BLaER1 treated with 17β-estradiol and CSF1 and Interleukin-3, amounts not matched to agents 10 nM and 100 nM (cell line): ENCODE measurements at regions not wholly inside any gene's neighbourhood (a gene's known extent, or its start where the extent isn't known, plus 50 kb on each side); places are given as distances from the start of the nearest gene placed in this dataset.
A peak's percentile ranks its signal among the peaks of the same experiment; 100 is the strongest.

Experiments used
- H3K27ac ChIP-seq, 11 experiments: shearing (Covaris generic); formaldehyde crosslinking; 2 replicates each; pipeline ENCODE4 v1.8.1; 2022
- H3K27me3 ChIP-seq, 11 experiments: shearing (Covaris generic); formaldehyde crosslinking; 2 replicates each; pipeline ENCODE4 v1.8.1; 2022
- H3K36me3 ChIP-seq, 11 experiments: shearing (Covaris generic); formaldehyde crosslinking; 2 replicates each; pipeline ENCODE4 v1.8.1; 2022
- H3K4me1 ChIP-seq, 10 experiments: shearing (Covaris generic); formaldehyde crosslinking; 2 replicates each; pipeline ENCODE4 v1.8.1; 2022
- H3K4me2 ChIP-seq, 11 experiments: shearing (Covaris generic); formaldehyde crosslinking; 2 replicates each; pipeline ENCODE4 v1.8.1; 2022
- H3K4me3 ChIP-seq, 10 experiments: shearing (Covaris generic); formaldehyde crosslinking; 2 replicates each; pipeline ENCODE4 v1.8.1; 2022
- H3K9ac ChIP-seq, 11 experiments: shearing (Covaris generic); formaldehyde crosslinking; 2 replicates each; pipeline ENCODE4 v1.8.1; 2022
- H3K9me3 ChIP-seq, 11 experiments: shearing (Covaris generic); formaldehyde crosslinking; replicated peaks in 1 of 11; 2 replicates each; pipeline ENCODE4 v1.8.1; 2022
- H4K20me1 ChIP-seq, 11 experiments: shearing (Covaris generic); formaldehyde crosslinking; 2 replicates each; pipeline ENCODE4 v1.8.1; 2022
- Cebpa-rat ChIP-seq, 11 experiments: shearing (Covaris generic); IDR thresholded peaks; 2 replicates each; pipeline ENCODE4 v1.8.1; 2022

DNA sequence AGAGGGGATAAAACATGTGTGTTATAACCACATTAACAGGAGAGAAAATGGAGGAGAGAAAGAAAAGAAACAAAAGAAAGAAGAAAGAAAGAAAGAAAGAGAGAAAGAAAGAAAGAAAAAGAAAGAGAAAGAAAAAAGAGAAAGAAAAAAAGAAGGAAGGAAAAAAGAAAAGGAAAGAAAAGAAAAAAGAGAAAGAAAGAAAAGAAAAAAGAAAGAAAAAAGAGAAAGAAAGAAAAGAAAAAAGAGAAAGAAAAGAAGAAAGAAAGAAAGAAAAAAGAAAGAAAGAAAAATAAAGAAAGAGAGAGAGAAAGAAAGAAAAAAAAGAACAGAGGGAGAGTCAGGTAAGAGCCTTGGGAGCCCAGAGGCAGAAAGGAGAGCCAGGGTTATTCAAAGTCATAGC, 446.6 kb upstream of the ASIC2 start:
- no peaks in the 10 kb centered on the region for H3K27me3 ChIP-seq
- no peak for TF ChIP-seq Cebpa-rat (IDR thresholded peaks at IDR 0.05)
- no peak overlapping the region for H3K4me3 ChIP-seq
- H3K9ac ChIP-seq: no peak overlapping the region
- H4K20me1 ChIP-seq: no peaks in the 10 kb centered on the region
- no peaks in the 10 kb centered on the region for H3K4me1 ChIP-seq
- no peak overlapping the region for H3K27ac ChIP-seq
- H3K4me2 ChIP-seq: no peak overlapping the region
- H3K36me3 ChIP-seq: no peaks in the 10 kb centered on the region
- H3K9me3 ChIP-seq: no peaks in the 10 kb centered on the region

- no peak overlapping the region for H3K9ac ChIP-seq
- H3K27ac ChIP-seq: no peak overlapping the region
- no peaks in the 10 kb centered on the region for H4K20me1 ChIP-seq
- no peaks in the 10 kb centered on the region for H3K27me3 ChIP-seq
- no peak overlapping the region for H3K4me2 ChIP-seq
- no peaks in the 10 kb centered on the region for H3K36me3 ChIP-seq
- H3K4me1 ChIP-seq: peaks cover 8 to 14% (median 10%) of the 10 kb centered on the region in 10 experiments; a peak in 17 of 20 replicates
- H3K9me3 ChIP-seq: no peaks in the 10 kb centered on the region
- no peak for TF ChIP-seq Cebpa-rat (IDR thresholded peaks at IDR 0.05)
- H3K4me3 ChIP-seq: no peak overlapping the region
Measured at GRCh38 chr17:33745047-33745760, 452.1 kb upstream of the ASIC2 start.

DNA sequence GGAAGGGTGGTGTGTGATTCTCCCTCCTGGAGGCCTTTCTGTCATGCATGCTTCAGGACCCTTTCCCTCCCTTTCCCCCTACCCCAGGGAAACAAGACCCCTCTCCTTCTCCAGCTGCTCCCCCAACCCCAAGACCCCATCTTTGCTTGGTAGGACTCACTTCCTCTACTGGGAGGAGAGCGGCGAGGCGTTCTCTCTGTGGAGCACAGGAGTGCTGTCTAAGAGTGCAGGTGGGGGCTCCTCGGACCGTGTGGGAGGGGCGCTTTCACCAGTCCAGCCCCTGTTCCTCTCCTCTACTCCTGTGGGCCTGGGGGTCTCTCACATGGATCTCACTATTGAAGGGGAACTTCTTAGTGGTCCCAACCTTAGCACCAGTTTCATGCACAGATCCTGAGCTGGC, 456.1 kb upstream of the ASIC2 start:
- Histone ChIP-seq H3K4me2 (peak overlapping the region in 8 of 11 experiments; percentile 21 to 60 (median 42); a peak in 9 of 22 replicates), H3K9me3 (peaks cover 0 to 8% (median 0%) of the 10 kb centered on the region in 11 experiments; a peak in 5 of 22 replicates), H3K27me3 (no peaks in the 10 kb centered on the region), H3K36me3 (no peaks in the 10 kb centered on the region), H3K4me1 (peaks cover 8 to 20% (median 16%) of the 10 kb centered on the region in 10 experiments; a peak in 17 of 20 replicates), H3K4me3 (no peak overlapping the region), H3K9ac (no peak overlapping the region), H4K20me1 (no peaks in the 10 kb centered on the region), H3K27ac (no peak overlapping the region)
- no peak for TF ChIP-seq Cebpa-rat (IDR thresholded peaks at IDR 0.05)

DNA sequence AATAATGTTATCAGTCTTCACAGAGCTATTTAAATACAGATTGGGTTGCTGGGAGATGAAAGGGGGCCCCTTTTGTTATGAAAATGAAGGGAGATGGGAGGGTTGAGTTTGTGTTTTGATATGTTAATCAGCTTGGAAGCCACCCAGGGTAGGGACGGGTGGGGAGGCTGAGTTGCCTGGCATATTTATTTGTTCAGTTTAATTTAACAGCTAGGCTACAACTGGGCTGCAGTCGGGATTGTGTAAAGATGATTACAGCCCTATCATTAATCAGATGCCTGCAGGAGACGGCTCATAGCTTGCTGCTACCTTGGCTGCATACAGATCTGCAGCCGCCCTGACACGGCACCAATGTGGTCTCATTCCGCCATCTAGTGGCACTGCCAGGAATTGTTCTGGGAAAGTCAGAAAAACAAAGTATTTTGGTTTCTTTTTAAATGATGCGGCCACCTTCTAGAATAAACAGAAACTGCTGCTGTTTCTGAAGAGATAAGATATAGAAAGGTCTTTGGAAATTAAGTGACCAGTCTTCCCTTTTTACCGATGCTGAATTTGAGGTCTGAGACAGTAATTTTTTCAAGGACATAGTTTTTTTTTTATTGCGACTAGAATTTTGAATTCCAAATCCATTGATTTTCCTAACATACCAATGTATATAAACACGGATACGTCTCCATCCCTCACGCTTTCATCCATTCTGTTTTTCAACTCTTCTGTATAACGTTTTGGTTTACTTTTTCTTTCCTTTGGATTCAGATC, 458.0 kb upstream of the ASIC2 start:
- Histone ChIP-seq H3K9me3 (peaks cover 0 to 15% (median 0%) of the 10 kb centered on the region in 11 experiments; a peak in 9 of 22 replicates), H4K20me1 (no peaks in the 10 kb centered on the region), H3K27ac (no peak overlapping the region), H3K27me3 (no peaks in the 10 kb centered on the region), H3K4me2 (peak overlapping the region in 8 of 11 experiments; percentile 20 to 60 (median 34); a peak in 13 of 22 replicates), H3K4me3 (peak overlapping the region in 3 of 10 experiments; percentile 19 to 31 (median 27); a peak in 3 of 20 replicates), H3K36me3 (no peaks in the 10 kb centered on the region), H3K4me1 (peaks cover 0 to 20% (median 14%) of the 10 kb centered on the region in 10 experiments; a peak in 14 of 20 replicates), H3K9ac (peak overlapping the region in 1 of 11 experiments; percentile 47; a peak in 1 of 22 replicates)
- no peak for TF ChIP-seq Cebpa-rat (IDR thresholded peaks at IDR 0.05)

- Histone ChIP-seq H3K27me3 (no peaks in the 10 kb centered on the region), H4K20me1 (no peaks in the 10 kb centered on the region), H3K9ac (peak overlapping the region in 1 of 11 experiments; percentile 47; a peak in 1 of 22 replicates), H3K27ac (no peak overlapping the region), H3K4me2 (peak overlapping the region in 7 of 11 experiments; percentile 21 to 60 (median 37); a peak in 12 of 22 replicates), H3K4me1 (peaks cover 0 to 20% (median 14%) of the 10 kb centered on the region in 10 experiments; a peak in 14 of 20 replicates), H3K36me3 (no peaks in the 10 kb centered on the region), H3K4me3 (0 out of 20 replicates have a peak overlapping the region, but pooled peaks of 2 of the 10 experiments have one; percentile 19 to 27), H3K9me3 (peaks cover 0 to 15% (median 0%) of the 10 kb centered on the region in 11 experiments; a peak in 9 of 22 replicates)
- TF ChIP-seq Cebpa-rat (IDR thresholded peaks at IDR 0.05): no peak
Measured at GRCh38 chr17:33751702-33752065, 458.6 kb upstream of the ASIC2 start.

DNA sequence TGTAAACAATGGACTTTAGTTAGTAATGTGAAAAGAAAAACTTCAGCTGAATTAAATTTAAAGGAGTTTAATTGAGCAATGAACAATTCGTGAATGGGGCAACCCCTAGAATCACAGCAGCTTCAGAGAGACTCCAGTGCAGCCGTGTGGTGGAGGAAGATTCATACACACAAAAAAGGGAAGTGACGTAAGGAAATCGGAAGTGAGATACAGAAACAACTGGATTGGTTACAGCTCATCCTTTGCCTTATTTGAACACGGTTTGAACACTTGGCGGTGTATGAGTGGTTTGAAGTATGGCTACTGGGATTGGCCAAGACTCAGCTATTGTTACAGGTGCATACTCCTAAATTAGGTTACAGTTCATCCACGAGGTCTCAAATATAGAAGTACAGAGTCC, 460.4 kb upstream of the ASIC2 start:
- H3K9me3 ChIP-seq: peaks cover 0 to 15% (median 0%) of the 10 kb centered on the region in 11 experiments; a peak in 9 of 22 replicates
- no peaks in the 10 kb centered on the region for H3K27me3 ChIP-seq
- H4K20me1 ChIP-seq: no peaks in the 10 kb centered on the region
- no peaks in the 10 kb centered on the region for H3K36me3 ChIP-seq
- H3K27ac ChIP-seq: no peak overlapping the region
- H3K4me3 ChIP-seq: no peak overlapping the region
- H3K9ac ChIP-seq: no peak overlapping the region
- H3K4me1 ChIP-seq: peaks cover 0 to 20% (median 14%) of the 10 kb centered on the region in 10 experiments; a peak in 14 of 20 replicates
- H3K4me2 ChIP-seq: no peak overlapping the region
- TF ChIP-seq Cebpa-rat (IDR thresholded peaks at IDR 0.05): no peak

DNA sequence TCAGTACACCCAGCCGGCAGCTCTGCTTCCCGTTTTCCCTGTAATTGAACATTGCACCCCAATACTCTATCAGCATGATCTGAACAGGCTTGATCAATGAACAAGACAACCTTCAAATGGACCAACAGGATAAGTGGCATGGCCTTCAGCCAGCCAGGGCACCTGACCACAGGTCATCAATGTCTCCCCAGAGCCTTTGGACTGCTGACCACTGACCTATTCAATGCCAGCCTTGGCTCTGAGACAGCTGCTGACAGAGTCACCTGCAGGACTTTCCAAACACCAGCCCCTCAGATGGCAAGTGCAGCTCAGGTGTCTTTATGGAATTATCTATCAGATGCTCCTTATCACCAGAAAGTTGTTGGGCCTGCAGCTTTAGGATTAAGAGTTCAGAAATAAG, 462.9 kb upstream of the ASIC2 start:
- no peaks in the 10 kb centered on the region for H3K36me3 ChIP-seq
- H3K4me2 ChIP-seq: no peak overlapping the region
- H3K9ac ChIP-seq: no peak overlapping the region
- 0 out of 20 replicates have a peak, but pooled peaks cover 0 to 3% (median 0%) of the 10 kb centered on the region in 10 experiments for H3K4me1 ChIP-seq
- H3K27ac ChIP-seq: no peak overlapping the region
- peaks cover 0 to 15% (median 0%) of the 10 kb centered on the region in 11 experiments; a peak in 9 of 22 replicates for H3K9me3 ChIP-seq
- no peaks in the 10 kb centered on the region for H3K27me3 ChIP-seq
- no peaks in the 10 kb centered on the region for H4K20me1 ChIP-seq
- H3K4me3 ChIP-seq: no peak overlapping the region
- TF ChIP-seq Cebpa-rat (IDR thresholded peaks at IDR 0.05): no peak

- Histone ChIP-seq H3K4me2 (peak overlapping the region in 5 of 11 experiments; percentile 12 to 55 (median 46); a peak in 8 of 22 replicates), H3K27me3 (no peaks in the 10 kb centered on the region)
Measured at GRCh38 chr17:33765871-33766270, 472.8 kb upstream of the ASIC2 start.

GRCh38 chr17:33766721-33767120, 473.6 kb upstream of the ASIC2 start:
- no peak for TF ChIP-seq Cebpa-rat (IDR thresholded peaks at IDR 0.05)

More at GRCh38 chr17:33765871-33766270, 472.8 kb upstream of the ASIC2 start:
- no peaks in the 10 kb centered on the region for H4K20me1 ChIP-seq
- no peak for TF ChIP-seq Cebpa-rat (IDR thresholded peaks at IDR 0.05)
- H3K9me3 ChIP-seq: no peaks in the 10 kb centered on the region
- no peak overlapping the region for H3K27ac ChIP-seq
- H3K4me3 ChIP-seq: no peak overlapping the region
- H3K4me1 ChIP-seq: peaks cover 0 to 9% (median 0%) of the 10 kb centered on the region in 10 experiments; a peak in 7 of 20 replicates
- H3K36me3 ChIP-seq: no peaks in the 10 kb centered on the region
- H3K9ac ChIP-seq: no peak overlapping the region

More at GRCh38 chr17:33766721-33767120, 473.6 kb upstream of the ASIC2 start:
- no peaks in the 10 kb centered on the region for H3K27me3 ChIP-seq
- no peak overlapping the region for H3K4me2 ChIP-seq
- H3K9me3 ChIP-seq: no peaks in the 10 kb centered on the region
- no peak overlapping the region for H3K4me3 ChIP-seq
- H3K27ac ChIP-seq: no peak overlapping the region
- H4K20me1 ChIP-seq: no peaks in the 10 kb centered on the region
- peaks cover 0 to 9% (median 0%) of the 10 kb centered on the region in 10 experiments; a peak in 7 of 20 replicates for H3K4me1 ChIP-seq
- H3K36me3 ChIP-seq: no peaks in the 10 kb centered on the region
- no peak overlapping the region for H3K9ac ChIP-seq
